ENCODE measurements at regions not wholly inside any gene's neighbourhood (a gene's known extent, or its start where the extent isn't known, plus 50 kb on each side); places are given as distances from the start of the nearest gene placed in this dataset.

DNA sequence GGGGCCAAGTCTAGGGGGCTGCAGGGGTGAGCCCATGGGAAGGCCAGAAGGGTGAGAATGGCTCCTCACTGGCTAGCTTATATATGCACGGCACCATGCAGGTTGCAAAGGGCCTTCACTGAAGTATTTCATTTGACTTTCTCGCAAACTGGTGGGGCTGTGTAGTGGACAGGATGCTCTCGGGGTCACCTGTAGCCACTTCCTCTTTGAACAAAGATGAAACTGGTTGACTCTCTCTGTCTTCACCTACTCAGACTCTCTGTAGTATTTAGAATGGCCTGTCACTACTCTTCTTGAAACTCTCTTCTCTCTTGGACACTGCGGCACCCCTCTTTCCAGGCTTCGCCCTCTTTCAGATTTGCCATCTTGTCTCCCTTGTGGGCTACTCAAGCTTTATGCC, 560.5 kb downstream of the PKHD1 start:
- no peaks in the 10 kb centered on the region for H4K20me1 ChIP-seq (replicated peaks; ENCODE audit: insufficient read depth)
- DNase-seq (ENCODE audit: low spot score) (no peak), ATAC-seq (no peak)
- no peak overlapping the region for H3K4me3 ChIP-seq
- H3K4me1 ChIP-seq (ENCODE audit: insufficient read depth): no peaks in the 10 kb centered on the region
- no peak overlapping the region for H3K4me2 ChIP-seq
- no peaks in the 10 kb centered on the region for H3K27me3 ChIP-seq (ENCODE audit: insufficient read depth)
- Mint-ChIP-seq H3K4me1 (peaks cover 15% of the 10 kb centered on the region; the same call in 2 of the 3 replicates), H3K4me3 (no peak overlapping the region), H3K9me3 (no peaks in the 10 kb centered on the region; the same call in 2 of the 3 replicates), H3K27me3 (ENCODE audit: insufficient read depth, low read depth, poor library complexity) (no peaks in the 10 kb centered on the region), H3K27ac (no peak overlapping the region), H3K36me3 (ENCODE audit: low read depth) (no peaks in the 10 kb centered on the region; the same call in 2 of the 3 replicates)
- TF ChIP-seq STAT1 (IDR thresholded peaks at IDR 0.05; ENCODE audit: unreplicated experiment) (no peak), EZH2 (IDR thresholded peaks at IDR 0.05; ENCODE audit: low read depth, unreplicated experiment) (no peak), ZNF462 (CRISPR knock-in tag; IDR thresholded peaks at IDR 0.05) (no peak), EZH2phosphoT487 (IDR thresholded peaks at IDR 0.05; ENCODE audit: unreplicated experiment) (no peak), JUNB (IDR thresholded peaks at IDR 0.05; ENCODE audit: unreplicated experiment) (no peak), NANOG (IDR thresholded peaks at IDR 0.05; ENCODE audit: borderline replicate concordance) (no peak), ZNF331 (CRISPR knock-in tag; IDR thresholded peaks at IDR 0.05; ENCODE audit: low read depth) (no peak), ZNF114 (CRISPR knock-in tag; IDR thresholded peaks at IDR 0.05) (no peak), CREB1 (CRISPR knock-in tag; IDR thresholded peaks at IDR 0.05; ENCODE audit: low read depth) (no peak), ETS1 (IDR thresholded peaks at IDR 0.05) (no peak), POLR2AphosphoS5 (IDR thresholded peaks at IDR 0.05; ENCODE audit: low read depth) (no peak)
- TF ChIP-seq, protein P1, sequence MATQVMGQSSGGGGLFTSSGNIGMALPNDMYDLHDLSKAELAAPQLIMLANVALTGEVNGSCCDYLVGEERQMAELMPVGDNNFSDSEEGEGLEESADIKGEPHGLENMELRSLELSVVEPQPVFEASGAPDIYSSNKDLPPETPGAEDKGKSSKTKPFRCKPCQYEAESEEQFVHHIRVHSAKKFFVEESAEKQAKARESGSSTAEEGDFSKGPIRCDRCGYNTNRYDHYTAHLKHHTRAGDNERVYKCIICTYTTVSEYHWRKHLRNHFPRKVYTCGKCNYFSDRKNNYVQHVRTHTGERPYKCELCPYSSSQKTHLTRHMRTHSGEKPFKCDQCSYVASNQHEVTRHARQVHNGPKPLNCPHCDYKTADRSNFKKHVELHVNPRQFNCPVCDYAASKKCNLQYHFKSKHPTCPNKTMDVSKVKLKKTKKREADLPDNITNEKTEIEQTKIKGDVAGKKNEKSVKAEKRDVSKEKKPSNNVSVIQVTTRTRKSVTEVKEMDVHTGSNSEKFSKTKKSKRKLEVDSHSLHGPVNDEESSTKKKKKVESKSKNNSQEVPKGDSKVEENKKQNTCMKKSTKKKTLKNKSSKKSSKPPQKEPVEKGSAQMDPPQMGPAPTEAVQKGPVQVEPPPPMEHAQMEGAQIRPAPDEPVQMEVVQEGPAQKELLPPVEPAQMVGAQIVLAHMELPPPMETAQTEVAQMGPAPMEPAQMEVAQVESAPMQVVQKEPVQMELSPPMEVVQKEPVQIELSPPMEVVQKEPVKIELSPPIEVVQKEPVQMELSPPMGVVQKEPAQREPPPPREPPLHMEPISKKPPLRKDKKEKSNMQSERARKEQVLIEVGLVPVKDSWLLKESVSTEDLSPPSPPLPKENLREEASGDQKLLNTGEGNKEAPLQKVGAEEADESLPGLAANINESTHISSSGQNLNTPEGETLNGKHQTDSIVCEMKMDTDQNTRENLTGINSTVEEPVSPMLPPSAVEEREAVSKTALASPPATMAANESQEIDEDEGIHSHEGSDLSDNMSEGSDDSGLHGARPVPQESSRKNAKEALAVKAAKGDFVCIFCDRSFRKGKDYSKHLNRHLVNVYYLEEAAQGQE (IDR thresholded peaks at IDR 0.05; ENCODE audit: unreplicated experiment): no peak
- TF ChIP-seq, protein P2, sequence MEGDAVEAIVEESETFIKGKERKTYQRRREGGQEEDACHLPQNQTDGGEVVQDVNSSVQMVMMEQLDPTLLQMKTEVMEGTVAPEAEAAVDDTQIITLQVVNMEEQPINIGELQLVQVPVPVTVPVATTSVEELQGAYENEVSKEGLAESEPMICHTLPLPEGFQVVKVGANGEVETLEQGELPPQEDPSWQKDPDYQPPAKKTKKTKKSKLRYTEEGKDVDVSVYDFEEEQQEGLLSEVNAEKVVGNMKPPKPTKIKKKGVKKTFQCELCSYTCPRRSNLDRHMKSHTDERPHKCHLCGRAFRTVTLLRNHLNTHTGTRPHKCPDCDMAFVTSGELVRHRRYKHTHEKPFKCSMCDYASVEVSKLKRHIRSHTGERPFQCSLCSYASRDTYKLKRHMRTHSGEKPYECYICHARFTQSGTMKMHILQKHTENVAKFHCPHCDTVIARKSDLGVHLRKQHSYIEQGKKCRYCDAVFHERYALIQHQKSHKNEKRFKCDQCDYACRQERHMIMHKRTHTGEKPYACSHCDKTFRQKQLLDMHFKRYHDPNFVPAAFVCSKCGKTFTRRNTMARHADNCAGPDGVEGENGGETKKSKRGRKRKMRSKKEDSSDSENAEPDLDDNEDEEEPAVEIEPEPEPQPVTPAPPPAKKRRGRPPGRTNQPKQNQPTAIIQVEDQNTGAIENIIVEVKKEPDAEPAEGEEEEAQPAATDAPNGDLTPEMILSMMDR (conservative IDR thresholded peaks at IDR 0.05; ENCODE audit: low read depth in 2 of 2): no peak
- no peak overlapping the region for H3K27ac ChIP-seq (ENCODE audit: low read depth)
- no peaks in the 10 kb centered on the region for H3K79me2 ChIP-seq (replicated peaks; ENCODE audit: insufficient read depth)
- no peaks in the 10 kb centered on the region for H3K36me3 ChIP-seq (ENCODE audit: insufficient read depth)
- H2AFZ ChIP-seq: no peak overlapping the region
- H3K9me2 ChIP-seq (ENCODE audit: insufficient read depth): 0 out of 2 replicates have a peak, but pooled peaks cover 2% of the 10 kb centered on the region
- no peaks in the 10 kb centered on the region for H3F3A ChIP-seq (replicated peaks; ENCODE audit: low read depth)
